HG02870 (cell line): ENCODE measurements at regions not wholly inside any gene's neighbourhood (a gene's known extent, or its start where the extent isn't known, plus 50 kb on each side); places are given as distances from the start of the nearest gene placed in this dataset.

ENCODE experiments used
- ATAC-seq: cut with Tn5 transposase; IDR thresholded peaks from one replicate; pipeline ENCODE4 v1.9.1; 2021; ENCODE audit warnings: mild to moderate bottlenecking, moderate library complexity; ENCODE audit not compliant: unreplicated experiment

DNA sequence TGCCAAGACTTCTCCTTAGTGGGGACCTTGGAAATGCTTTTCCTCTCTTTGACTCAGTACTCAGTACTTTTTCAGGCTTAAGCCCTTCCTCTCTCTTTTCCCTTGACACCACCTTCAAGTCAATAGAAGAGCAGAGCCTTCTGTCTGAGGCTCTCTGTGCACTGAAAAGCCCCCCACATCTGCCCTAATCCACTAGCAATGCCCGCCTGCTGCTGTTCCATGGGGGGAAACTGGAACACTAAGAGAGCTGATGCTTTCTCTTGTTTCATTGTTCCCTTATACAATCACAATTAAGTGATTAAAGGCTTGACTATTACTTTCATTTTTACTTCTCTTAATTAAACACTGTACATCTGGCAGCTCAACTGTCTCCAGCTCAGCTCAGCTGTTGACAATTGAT, 254.5 kb downstream of the SLITRK6 start:
- ATAC-seq: no peak

DNA sequence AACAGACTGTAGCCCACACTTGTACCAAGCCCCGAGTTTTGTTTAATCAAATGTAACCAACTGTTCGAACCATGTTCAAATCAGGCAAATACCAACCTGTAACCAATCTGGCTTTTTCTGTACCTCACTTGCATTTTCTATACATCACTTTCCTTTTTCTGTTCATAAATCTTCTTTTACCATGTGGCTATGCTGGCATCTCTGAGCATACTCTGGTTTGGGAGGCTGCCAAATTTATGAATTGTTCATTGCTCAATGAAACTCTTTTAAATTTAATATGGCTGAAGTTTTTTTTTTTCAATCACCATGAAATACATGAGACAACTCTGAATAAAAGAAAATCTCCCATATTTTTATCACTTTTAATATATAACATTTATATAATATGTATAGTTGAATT, 256.1 kb downstream of the SLITRK6 start:
- ATAC-seq: no peak

DNA sequence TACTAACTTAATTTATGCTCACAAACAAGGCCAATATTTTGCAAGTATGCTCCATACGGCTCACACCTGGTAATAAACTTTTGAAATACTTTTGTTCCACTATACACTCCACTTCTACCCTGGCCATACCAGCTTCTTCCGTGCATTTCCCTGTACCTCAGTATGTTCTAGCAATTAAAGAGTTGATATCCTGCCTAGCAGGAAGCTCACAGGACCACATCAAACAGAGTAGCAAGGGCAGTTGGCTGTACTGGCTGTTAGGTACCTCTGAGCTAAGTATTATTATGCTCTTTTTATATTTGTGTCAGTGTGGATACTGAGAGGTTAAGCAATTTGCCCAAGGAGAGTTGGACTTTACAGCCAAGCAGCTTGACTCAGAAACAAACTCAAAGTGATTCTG, 257.7 kb downstream of the SLITRK6 start:
- no peak for ATAC-seq

DNA sequence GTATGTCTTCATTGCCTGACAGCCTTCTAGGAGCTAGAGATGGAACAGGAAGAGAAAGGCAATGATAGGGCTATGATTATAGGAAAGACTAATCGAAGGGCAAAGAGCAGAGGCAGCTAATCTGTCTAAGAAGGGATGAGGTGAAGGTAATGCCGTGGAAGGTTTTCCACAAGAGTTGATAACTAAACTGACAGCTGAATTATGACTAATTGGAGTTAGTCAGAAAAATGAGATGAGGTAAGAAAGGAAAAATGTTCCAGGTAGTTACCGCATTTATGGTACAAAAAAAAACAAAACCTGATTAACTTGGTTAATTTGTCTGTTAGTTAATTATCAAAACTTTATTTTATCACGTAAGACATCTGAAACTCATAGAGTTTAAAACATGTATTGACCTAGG, 260.3 kb downstream of the SLITRK6 start:
- no peak for ATAC-seq

DNA sequence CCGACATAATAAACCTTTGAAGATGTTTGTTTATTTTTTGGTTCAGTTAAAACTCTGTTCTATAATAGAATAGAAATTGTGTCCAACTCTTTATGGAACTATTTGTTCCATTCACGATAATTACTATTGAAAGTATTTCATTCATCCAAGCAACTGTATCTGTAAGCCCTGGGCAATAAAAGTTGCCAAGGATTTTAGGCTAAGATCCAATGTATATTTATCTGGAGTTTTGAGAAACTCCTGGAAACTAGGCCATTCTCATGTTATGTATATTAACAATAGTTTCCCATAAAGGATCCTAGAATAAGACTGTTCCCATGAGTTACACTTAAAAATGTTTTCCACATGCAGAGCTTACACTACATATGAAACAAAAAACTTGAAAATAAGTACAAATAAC, 261.6 kb downstream of the SLITRK6 start:
- no peak for ATAC-seq

DNA sequence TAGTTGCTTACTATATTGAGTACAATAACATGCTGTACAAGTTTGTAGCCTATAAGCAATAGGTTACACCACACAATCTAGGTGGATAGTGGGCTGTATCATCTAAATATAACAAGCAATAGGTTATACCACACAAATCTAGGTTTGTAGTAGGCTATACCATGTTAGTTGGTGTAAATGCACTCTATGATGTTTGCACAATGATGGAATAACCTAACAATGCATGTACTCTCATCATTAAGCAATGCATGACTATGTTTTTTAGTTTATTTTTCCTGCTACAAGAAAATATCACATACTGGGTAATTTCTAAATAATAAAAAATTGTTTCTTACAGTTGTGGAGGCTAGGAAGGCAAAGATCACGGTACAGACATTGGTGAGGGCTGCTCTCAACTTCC, 262.5 kb downstream of the SLITRK6 start:
- no peak for ATAC-seq

DNA sequence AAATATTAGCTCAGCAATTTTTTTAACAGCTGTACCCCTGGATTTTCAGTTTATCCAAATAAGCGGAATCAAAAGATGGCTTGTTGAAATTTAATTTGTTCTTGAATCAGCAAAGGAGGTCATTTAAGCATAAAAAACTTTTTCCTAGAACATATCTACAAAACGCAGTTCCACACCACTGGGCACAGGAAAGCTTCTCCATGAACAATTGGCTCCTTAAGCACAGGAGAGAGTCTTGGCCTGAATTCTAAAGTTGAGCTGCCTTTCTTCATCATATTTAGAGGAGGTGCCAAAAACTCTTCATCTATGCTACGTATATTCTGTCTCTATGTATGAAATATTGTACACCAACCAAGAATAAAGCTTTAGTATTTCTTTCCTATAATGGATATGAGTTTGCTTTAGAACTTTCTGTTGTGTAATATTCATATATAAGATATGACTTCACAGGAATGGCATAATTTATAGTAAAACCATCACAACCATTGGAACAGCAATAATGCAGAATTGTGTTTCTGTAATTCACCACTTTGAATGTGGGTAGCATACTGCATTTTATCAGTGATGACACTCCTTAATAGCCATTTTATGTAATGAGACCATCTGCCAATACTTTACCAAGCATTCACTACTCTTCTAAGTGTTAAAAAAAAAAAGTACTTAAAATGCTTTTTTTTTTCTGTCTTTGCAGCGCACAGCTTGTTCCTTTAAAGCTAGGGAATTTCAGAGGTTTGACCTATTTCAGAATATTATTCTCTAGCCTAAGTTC, 263.7 kb downstream of the SLITRK6 start:
- no peak for ATAC-seq

DNA sequence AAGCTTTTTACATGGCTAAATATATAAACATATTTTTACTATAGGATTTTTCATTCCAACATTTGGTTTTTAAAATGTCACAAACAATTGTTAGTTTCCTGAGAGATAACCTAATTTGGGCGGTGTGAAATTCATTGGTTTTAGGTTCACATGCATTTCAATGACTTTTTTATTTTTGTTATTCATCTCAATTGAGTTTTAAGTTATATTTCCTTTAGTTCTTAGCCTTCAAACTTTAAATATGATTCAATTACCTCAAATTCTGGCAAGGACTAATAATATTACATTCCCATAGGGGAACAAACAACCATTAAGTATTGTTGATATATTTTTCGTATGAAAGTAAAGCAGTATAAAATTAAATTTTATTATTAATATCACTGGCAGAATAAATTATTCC, 265.3 kb downstream of the SLITRK6 start:
- no peak for ATAC-seq

DNA sequence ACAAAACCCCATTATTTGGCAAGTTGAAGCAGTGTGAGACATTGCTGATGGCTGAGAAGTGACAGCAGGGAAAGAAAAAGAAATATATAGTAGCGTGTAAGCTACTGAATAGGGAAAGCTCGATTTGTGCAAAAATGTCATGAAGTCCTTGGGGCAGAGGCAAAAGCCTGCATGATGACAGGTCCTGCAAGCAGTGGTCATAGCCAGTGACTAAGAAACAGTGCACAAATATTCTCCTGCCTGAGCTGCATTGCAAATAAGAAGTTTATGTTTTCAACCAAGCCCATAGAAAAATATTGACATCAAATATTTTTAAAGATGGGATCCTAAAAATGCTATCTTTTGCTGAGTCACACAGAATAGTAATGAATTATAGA, 270.0 kb downstream of the SLITRK6 start:
- ATAC-seq: no peak

DNA sequence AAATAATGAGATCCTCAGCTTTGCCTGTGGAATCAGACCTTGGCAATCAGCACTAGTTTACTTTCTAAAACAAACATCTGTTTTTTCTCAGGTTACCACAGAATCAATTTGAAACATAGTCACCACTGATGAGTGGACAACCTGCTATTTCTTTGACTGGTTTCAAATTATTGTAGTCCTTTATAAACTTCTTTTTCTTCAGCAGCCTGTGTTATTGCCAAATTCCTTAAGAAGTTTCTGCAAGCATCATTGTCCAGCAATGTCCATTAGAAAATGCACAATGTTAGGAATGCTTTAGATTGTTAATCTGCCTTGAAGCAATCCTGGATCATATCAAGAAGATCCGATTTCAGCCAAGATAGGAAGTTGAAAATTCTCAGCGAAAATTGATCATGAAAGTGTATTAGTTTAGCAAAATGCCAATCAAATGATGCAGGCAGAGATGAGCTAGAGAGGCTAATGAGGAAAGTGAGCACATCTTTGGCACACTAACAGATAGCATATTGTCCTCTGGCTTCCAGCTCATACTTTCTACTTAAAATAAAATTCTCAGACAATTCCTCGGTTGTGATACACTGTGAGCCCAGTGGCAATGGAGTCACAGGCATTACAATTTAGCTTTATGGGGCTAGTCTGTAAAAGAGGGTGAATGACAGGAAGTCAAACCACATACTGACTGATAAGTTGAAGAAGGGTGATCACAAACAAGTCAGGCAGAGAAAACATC, 270.6 kb downstream of the SLITRK6 start:
- no peak for ATAC-seq

DNA sequence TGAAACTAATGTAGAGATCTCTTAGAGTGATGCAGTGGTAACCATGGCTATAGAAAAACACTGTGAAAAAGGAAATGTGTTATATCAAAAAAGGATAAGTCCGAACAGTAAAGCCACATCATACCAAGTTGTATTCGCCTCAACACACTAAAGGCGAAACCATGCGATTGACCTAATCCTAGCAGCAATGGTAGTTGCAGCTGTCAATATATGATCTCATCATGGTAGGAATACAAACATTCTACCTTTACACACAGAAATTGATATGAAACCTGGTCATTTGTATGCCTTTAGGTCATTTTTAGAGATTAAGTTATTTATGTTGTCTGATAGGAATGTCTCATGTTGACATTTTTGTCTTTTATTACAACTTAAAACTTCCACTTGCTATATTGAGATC, 271.9 kb downstream of the SLITRK6 start:
- no peak for ATAC-seq

DNA sequence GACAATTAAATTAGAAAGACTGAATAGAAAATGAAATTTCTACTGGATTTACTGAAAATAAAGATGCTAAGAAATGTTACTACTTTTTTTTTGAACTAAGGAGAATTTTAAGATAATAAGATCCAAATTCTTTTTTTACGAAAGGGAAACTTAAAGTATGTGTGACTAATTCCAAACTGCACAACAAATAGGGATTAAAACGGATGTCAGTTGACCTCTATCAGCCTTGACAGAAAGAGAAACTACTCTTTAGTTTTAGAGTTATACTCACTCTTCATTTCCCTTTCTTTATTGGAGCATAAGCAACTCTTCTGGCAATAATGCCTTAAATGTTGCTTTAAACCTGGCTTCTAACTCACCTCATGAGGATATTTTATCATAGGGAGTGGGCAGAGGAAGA, 273.8 kb downstream of the SLITRK6 start:
- ATAC-seq: no peak

DNA sequence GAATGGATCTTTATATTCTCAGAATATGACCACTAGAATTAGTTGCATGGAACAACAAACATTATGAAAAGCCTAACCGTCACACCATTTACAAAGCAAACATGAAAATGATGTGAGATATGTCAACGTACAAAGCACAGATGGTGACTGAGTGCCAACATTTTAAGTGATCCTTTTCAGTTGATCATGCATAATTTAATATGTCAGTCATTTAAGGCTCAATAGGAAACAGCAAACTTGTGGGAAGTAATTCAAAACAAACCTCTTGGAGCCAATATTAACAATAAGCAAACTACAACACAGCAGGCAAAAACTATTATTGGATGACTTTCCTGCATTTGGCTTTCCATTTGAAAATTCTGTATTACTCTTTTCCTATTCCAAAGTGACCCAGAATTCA, 277.6 kb downstream of the SLITRK6 start:
- no peak for ATAC-seq

DNA sequence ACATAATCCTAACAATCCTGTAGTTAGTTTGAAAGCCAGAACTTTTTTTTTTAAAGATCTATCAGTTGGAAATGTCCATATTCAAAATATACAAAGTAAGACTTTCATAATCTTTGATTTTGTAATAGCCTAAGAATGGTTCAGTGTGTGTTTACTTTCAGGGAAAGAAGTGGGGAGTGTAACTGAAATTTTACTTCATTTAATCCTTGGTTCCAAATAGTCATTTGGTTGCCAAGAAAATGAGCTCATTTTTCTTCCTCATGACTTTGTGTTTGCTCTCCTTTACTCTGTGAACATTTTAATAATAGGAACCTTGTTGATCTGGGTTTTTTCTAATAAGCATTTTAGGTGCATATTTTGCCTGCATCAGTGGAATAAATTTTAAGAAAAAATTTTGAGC, 278.8 kb downstream of the SLITRK6 start:
- ATAC-seq: no peak

DNA sequence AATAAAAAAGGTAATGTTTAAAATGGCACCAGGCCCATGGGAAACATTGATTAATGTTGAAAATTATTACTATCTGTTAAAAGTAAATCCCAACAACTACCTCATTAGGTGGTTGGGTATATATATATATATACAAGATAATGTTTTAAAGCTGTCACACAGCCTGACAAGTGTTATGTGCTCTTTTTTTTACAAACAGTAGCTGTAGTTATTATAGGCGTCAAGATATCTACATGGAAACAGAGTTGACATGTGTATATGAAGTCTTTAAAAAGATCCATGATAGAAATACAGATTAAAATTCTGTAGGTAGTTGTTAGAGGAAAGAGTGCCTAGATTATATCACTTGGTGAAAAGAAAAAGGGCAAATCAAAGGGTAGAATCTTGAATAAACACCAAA, 279.9 kb downstream of the SLITRK6 start:
- ATAC-seq: no peak

DNA sequence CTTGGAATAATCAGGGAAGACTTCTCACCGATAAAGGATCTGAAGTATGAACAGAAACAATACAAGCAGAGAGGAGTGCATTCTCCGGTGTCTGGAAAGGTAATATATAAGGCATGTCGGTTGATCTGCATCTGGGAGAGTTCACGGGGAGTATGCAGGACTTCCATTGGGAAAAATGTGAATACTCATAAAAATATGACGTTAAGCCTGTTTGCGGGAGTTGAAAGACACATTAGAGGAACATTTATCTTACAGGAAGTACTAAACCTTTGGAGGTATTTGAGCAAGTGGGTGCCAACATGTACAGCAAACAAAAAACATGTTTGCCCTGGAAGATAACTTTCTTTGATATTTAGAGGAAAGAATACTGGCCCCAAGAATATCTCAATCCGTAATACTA, 286.8 kb downstream of the SLITRK6 start:
- ATAC-seq: no peak

DNA sequence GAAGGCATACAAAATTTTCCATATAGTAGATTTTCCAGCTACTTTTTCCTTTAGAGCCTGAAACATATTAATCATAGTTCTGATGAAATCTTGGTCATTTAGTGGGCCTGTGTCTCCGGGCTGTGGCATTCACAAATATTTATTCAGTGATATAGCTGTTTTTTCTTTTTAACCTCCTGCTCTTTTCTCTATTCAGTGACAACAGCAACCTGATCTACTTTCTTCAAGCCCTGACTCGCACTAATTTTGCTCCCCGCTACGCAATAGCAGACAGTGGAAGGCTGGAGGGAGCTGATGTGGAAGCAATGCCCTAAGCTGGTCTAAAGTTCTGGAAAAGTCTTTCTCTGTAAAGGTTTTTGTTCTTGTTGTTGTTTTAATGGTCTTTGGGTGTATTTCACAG, 289.7 kb downstream of the SLITRK6 start:
- no peak for ATAC-seq

DNA sequence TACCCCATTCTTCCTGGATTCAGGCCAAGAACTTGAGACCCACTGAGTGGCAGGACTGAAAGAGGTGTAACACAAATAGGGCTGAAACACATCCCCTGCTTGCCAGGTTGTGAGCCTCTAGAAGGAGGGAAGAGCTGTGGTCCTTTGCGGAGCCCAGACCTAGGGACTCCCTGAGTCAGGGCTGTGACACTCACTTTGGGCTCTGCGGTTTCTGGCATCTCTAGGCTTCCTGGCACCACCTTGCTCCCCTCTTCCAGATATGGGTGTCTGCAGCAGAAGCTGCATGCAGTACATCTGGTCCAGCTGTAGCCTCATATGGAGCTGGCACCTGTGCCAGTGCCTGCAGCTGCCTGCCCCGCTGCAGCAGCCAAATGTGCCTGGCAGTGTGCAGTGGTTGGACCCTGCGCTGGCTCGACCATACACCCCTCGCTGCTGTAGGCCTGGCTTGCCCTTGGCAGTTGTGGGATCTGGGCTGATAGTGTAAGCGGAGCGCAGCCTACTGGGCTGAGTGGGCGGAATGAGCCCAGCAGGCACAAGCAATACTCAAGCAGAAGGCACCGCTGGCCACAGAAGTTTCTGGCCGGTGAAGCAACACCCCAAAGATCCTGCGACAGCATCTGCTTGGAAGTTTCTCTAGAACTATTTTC, 290.4 kb downstream of the SLITRK6 start:
- no peak for ATAC-seq

DNA sequence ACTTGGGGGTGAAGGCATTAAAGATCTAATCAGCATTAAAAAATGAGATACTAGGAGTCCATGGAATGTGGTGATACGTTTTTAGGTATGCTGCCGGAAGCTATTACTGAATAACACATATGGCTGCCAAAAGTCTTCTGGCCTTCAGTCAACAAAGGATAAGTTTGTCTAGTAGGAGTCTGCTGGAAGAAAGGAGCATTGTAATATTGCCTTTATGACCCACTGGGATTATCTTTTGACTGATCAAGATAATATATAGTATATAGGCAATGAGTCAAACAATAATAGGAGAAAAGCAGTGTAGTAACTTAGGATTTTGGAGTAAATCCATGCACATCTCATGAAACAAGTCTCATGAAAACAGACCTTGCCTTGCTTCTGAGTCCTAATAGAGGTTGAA, 295.4 kb downstream of the SLITRK6 start:
- ATAC-seq: no peak

DNA sequence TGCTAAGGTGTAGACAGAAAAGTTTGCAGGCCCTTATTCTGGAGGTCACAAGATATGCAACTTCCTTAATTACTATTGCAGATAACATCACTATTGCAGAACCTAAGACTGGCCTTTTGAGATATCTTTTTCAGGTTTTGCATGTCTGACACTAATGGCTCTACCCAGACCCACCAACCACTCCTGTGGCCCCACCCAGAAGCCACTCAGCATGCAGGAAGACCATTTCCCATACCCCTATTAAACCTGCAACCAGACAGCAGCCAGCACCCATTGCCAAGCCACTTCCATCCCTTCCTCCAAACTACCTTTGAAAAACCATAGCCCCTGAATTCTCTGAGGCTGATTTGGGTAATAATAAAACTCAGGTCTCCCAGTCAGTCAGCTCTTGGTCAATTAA, 297.6 kb downstream of the SLITRK6 start:
- ATAC-seq: no peak

DNA sequence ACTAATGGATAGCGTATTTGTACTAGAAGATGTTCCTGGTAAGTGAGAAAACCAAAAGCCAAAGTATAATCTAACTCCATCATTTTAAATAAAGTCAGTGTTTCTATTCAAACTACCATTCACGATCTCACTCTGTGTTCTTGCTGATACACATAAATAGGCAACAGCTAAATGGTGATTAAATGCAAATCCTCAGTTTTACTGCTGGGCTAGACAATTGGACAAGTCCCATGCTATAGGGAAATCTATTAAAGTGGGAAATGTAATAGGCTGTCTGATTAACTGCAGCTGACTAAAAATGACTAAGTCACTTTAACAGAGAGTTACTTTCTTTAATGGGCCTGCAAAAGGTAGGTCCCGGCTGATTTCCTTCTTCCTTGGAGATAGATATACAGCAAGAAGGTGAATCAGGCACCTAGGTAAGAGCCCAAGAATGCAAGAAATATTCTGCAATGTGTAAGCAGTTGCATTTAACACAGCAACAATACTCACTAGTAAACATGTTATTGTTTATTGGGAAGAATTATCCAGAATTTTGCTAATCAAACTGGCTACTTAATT, 298.4 kb downstream of the SLITRK6 start:
- ATAC-seq: no peak

DNA sequence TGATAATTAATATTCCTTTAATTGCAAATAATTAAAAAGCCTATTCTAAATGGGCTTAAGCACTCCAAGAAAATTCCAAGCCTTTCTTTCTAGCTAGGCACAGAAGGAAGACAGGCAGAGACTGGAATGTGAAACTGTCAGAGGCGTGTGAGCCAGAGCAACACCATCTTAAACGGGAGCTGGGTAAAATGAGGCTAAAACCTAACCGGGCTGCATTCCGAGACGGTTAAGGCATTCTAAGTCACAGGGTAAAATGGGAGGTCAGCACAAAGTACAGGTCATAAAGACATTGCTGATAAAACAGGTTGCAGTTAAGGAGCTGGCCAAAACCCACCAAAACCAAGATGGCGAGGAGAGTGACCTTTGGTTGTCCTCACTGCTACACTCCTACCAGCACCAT, 300.4 kb downstream of the SLITRK6 start:
- no peak for ATAC-seq
